Amniotic epithelial cell (primary cell): ENCODE measurements at regions not wholly inside any gene's neighbourhood (a gene's known extent, or its start where the extent isn't known, plus 50 kb on each side); places are given as distances from the start of the nearest gene placed in this dataset.
"Not testable (repeated sequence)": the region's sequence is repeated elsewhere in the genome, so short reads cannot be mapped to it uniquely, and the experiment has no call there.

Experiments used
- DNase-seq: peaks from one replicate; pipeline ENCODE4 v3.0.0-alpha.2; 2010; ENCODE audit warnings: low read depth

DNA sequence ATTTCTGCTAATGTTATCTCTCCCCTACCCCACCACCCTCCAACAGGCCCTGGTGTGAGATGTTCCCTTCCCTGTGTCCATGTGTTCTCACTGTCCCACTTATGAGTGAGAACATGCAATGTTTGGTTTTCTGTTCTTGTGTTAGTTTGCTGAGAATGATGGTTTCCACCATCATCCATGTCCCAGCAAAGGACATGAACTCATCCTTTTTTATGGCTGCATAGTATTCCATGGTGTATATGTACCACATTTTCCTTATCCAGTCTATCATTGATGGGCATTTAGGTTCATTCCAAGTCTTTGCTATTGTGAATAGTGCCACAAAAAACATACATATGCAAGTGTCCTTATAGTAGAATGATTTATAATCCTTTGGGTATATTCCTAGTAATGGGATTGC is 104.5 kb downstream of the ZNF33B start:
- not testable (repeated sequence) for DNase-seq

DNA sequence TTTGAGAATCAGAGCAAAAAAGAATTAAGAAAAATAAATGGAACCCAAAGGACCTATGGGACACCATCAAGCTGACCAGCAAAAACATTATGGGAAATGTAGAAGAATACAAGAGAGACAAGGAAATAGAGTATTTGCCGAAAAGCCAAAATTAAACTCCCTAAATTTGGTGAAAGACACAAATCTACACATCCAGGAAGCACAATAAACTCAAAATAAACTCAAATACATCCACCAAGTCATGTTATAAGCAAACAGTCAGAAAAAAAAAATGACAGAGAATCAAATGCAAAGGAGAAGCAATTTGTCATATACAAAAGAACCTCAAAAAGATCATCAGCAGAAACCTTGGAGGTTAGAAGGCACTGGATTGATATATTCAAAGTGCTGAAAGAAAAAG is 105.4 kb downstream of the ZNF33B start:
- no peak for DNase-seq

DNA sequence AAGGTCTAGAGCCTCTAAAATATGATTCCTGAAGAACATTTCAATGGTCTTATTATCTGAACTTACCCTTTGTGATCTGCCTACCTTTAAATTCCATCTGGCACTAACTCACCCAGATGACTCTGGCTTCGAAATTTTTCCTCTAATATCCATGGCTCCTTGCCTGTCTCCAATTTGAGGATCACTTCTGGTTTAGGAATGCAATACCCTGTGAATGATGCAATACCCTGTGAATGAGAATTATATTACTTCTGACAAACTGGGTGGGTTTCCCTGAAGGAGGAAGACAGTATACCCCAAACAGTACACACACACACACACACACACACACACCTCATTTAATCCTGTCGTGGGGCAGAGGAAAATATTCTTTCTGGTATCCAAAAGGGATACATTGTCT is 115.3 kb downstream of the ZNF33B start:
- no peak for DNase-seq

DNA sequence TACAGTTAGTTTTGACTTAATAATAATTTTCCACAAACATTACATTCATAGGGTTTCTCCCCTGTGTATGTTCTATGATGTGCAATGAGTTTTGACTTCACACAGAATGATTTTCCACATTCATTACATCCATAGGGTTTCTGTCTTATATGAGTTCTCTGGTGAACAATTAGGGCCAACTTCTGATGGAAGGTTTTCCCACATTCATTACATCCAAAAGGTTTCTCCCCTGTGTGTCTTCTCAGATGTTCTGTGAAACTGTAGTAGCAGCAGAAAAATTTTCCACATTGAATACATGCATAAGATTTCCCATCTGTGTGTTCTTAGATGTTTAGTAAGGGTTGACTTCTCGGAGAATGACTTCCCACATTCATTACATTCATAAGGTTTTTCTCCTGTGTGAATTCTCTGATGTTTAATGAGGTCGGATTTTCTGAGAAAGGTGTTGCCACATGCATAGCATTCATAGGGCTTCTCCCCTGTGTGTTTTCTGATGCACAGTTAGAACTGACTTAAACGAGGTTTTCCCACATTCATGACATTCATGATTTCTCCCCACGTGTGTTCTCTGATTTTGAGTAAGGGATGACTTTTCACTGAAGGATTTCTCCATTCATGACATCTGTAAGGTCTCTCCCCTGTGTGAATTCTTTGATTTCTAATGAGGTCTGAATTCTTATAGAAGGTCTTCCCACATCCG is 118.5 kb downstream of the ZNF33B start:
- peak; percentile 10 for DNase-seq

DNA sequence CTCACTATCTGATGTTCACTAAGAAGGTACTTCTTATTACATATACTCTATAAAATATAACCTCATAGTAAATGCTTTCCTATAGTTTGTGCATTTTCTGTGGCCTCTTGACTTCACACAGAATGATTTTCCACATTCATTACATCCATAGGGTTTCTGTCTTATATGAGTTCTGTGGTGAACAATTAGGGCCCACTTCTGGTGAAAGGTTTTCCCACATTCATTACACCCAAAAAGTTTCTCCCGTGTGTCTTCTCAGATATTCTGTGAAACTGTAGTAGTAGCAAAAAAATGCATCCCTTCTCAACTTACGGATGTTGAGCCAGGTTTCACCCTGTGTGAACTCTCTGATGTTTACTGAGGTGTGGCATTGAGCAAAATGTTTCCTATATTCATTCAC is 119.3 kb downstream of the ZNF33B start:
- DNase-seq: no peak

DNA sequence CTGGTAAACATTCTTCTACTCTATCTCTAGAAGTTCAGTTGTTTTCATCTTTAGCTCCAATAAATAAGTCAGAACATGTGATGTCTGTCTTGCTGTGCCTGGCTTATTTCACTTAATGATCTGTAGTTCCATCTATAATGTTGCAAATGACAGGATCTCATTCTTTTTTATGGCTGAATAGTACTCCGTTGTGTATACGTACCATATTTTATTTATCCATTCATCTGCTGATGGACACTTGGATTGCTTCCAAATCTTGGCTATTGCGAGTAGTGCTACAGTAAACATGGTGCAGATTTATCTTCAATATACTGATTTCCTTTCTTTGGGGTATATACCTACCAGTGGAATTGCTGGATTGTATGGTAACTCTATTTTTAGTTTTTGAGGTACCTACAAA is 124.4 kb downstream of the ZNF33B start:
- no peak for DNase-seq

DNA sequence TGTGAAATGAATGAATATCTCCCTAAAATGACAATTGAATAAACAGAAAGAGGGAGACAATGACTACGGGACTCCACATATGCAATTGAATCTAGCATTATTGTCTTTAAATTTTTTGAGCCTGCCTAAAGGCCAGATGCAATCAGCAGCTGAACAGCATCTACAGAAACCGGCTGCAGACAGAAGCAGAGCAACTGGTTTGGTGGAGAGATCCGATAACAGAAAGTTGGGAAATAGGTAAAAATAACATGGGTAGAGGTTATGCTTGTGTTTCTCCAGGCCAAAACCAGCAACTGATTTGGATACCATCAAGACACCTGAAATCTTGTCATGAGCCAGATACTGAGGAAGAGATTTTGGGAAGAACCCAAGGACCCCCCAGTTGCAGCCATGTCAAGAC is 146.6 kb downstream of the ZNF33B start:
- no peak for DNase-seq

DNA sequence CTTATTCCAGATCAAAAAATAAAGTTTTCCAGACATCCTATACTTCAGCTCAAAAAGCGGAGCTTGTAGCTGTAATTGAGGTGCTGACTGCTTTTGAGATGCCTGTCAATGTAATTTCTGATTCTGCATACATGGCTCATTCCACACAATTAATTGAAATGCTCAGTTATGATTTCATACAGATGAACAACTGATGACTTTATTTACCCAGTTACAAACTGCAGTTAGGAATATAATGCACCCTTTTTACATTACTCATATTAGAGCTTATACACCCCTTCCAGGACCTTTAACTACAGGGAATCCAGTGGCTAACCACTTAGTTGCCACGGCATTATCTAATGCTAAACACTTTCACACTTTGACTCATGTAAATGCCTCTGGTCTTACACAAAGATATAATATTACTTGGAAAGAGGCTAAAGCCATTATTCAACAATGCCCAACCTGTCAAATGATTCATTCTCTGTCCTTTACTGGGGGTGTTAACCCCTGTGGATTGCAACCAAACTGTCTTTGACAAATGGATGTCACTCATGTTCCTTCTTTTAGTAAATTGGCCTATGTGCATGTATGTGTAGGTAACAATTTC is 147.3 kb downstream of the ZNF33B start:
- no peak for DNase-seq

DNA sequence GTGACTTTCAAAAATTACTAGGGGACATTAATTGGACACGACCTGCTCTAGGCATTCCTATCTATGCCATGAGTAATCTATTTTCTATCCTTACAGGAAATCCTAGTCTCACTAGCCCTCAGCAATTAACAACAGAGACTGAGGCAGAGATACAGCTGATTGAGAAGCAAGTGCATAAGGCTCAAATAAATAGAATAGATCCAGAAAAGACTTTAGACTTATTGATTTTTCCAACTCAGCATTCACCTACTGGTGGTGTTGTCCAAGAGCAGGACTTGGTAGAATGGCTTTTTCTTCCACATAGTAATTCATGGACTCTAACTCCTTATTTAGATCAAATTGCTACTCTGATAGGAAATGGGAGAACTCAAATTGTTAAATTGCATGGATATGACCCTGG is 148.0 kb downstream of the ZNF33B start:
- no peak for DNase-seq

DNA sequence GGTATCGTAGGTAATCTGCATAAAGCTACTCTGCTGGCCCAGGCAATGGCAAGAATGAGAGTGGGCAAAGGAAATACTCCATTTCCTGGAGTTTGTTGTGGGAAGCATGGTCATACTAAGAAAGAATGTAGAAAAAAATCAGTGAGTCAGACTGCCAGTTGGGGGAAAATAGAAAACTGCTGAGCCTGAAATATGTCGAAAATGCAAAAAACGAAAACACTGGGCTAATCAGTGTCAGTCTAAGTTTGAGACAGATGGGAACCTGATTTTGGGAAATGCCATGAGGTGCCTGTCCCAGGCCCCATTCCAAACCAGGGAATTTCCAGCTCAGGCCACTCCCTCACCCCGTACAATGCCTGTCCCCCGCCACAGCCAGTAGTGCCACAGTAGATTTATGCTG is 150.0 kb downstream of the ZNF33B start:
- DNase-seq: no peak

DNA sequence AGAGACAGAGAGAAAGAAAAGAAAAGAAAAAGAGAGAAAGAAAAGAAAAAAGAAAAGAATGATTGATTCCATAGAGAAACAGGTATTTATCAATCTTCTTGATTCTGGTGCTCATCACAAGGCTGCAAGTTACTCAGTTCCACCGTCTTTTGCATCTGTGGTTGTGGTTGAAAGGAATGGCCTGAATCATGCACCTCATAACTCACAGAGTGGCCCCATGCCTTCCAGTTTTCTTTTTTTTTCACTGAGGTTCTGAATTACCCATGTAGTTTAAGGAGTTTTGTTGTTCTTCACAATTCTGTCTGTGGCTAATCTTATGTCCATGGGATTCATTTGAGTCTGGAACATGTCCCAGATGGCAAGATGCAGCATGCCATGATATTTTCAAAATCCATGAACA is 156.0 kb downstream of the ZNF33B start:
- no peak for DNase-seq

DNA sequence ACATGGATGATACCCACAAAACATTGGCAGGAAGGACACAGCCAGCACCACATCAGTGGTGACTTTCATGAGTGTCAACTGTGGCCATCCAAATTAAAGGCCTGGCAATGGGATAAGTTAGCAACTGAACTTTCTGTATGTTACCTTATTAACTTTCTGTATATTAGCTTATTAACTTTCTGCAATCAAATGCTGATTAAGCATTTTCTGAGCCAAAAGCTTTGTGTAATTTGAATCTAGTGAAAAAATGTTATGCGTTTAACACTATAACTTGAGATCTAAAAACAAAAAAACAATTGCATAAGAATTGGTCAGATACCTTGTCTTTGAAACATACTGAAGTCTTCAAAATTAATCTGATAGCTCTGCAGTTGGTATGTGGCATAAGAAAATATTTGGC is 159.3 kb downstream of the ZNF33B start:
- no peak for DNase-seq

DNA sequence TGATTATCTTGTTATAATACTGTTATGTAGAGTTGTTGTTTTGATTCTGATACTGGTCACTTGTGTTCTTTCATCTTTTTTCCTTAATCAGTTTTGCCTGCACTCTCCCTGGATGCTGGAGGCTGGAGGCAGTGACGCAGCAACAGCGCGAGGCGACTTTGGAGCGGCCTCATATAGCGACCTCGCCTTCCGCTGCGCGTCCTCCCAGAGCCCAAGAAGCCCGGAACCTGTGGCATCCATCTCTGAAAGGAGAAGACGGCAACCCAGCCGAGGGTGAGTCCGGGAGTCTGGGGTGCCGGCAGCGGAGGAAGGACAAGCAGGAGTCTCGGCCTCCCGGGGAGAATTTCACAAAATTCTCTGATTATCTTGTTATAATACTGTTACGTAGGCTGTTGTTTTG is 161.2 kb downstream of the ZNF33B start:
- no peak for DNase-seq

DNA sequence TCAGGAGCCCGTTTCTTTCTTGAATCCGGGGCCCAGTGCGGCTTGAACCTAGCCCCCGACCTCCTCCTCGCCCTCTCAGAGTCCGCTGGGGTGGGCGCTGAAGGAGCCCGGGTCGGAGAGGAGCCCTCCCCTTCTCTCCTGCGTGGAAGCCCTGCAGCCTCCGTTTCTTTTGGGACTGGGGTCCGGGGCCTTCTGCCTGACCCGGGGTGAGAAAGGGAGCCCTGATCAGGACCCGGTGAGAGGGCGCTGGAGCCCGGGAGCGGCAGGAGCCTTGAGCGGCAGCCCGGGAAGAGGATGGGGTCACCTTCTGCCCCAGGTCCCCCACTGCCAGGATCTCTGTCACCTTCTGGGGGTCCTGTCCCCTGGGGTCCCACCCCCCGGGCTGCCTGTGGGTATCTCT is 162.3 kb downstream of the ZNF33B start:
- DNase-seq: no peak

DNA sequence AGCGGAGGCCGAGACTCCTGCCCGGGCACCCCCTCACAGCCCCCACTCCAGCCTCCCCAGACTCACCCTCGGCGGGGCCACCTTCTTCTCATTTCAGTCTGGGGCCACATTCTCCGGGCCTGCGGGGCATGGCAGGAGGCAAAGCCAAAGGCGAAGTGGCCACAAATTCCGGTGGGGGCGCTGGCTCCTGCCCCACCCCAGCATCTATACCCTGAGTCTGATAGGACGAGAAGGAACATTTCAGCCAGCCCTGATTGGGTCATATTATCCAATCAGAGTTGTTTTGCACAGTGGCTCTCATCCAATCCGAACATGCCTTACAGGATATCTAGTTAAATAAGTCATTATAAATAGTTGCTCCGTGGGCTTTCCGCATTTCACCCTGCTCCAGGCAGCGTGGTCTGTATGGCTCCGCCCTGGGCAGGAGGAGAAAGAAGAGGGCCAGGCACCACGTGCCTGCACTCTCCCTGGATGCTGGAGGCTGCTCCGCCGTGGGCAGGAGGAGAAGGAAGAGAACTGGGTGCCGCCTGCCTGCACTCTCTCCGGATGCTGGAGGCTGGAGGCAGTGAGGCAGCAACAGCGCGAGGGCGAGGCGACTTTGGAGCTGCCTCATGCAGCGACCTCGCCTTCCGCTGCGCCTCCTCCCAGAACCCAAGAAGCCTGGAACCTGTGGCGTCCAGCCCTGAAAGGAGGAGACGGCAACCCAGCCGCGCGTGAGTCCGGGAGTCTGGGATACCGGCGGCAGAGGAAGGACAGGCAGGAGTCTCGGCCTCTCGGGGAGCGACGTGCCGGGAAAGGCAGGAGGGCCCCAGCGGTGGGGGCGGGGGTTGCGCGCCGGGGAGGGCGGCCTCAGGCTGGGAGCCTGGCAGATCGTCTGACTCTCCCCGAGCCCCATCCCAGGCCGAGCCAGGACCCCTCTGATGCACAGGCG is 162.9 kb downstream of the ZNF33B start:
- no peak for DNase-seq

DNA sequence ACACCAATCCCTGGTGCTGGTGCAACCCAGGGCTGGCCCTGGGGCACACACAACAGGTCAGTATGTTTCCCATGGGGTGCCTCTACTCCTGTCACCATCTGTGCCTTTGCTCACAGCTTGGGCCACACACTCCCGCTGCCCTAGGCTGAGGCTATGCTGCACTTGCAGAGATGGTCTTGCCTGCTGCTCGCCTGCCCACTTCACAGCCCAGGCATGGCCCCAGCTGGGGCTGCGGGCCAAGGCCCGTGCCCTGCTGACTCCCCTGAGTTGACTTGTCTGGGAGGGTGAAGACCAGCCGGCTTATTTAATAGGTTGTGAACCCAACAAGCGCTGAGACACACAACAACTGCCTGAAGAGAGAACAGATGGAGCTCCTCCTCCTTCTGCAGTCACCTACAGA is 184.1 kb downstream of the ZNF33B start:
- no peak for DNase-seq

DNA sequence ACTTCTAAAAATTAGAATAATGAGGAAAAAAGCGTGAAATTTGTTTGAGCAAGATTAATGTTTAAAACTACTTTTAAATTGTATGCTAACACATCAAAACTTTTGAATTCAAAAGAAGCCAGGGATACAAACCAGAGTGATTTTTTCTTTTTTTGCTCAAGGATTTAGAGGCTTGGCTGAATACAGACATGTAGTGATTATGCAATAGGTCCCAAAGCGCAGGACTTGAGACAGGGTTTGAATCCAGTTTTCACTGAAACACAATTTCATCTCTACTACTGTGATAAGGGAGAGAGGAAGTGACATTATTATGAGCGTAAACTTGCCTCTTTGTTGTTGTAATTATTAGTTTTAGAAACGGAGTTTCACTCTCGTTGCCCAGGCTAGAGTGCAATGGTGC is 207.3 kb downstream of the ZNF33B start:
- DNase-seq: no peak

DNA sequence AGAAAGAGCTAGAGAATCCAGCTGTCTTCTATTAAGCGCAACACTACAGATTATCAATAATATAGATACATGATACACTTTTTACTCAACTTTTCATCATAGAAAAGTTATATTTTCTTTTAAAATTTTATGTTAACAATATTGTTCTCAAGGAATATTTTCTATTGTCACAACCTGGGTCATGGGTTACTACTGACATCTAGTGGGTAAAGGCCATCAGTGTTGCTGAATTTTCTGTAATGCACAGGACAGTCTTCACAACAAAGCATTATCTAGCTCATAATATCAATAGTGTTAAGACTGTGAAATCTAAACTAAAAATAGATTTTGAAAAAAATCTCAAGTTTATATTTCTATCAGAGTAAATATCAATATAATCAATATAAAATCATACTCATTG is 209.8 kb downstream of the ZNF33B start:
- DNase-seq: no peak

DNA sequence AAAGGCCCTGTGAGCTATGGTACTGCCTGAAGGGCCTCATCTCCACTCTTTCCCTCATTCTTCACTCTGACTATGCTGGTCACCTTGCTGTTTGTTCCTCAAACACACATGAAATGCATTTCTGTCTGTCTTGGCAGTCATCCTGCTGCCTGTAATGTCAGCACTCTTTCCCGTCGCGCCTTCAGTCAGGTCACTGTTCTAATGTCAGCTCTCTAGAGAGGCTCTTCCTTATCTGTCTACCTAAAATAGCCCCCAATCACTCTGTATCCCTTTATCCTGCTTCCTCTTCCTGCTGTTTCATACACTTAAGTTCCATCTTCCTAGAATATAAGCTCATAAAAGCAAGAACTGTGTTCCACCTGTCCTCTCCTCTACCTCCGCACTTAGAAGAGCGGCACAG is 215.5 kb downstream of the ZNF33B start:
- no peak for DNase-seq

DNA sequence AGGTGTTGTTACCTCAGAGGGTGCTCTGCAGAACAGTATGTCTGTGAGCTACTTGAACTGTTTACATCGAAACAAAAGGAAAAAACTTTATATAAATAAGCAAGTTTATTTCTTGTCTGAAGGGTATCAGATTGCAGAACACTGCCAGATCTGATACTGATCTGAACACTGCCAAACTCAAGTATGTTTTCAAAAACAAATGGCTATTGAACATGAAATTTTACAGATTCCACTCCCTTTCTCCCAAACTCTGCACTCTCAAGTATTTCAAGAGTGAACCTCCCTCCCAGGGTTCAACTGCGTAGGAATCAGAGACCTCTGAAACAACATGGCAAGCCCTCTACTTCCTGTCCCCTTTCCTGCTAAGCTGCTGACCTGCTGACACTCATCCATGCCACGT is 216.6 kb downstream of the ZNF33B start:
- no peak for DNase-seq

DNA sequence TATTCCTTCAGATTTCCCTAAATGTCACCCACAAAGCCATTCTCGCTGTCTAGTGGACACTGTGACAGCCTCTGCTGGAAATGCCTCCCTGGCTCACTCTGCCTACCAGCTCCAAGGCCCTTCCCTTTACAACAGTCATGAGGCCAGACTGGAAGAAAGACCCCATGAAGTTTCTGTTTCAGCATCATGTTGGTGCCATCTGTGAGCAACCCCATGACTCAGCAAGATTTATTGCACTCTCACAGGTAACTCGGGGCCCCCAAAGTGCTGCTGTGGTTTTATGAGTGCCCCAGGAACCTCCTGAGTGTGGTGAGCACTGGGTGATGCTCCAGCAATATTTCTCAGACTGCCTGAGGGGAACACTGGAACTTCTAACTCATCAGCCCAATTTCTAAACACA is 218.6 kb downstream of the ZNF33B start:
- no peak for DNase-seq

DNA sequence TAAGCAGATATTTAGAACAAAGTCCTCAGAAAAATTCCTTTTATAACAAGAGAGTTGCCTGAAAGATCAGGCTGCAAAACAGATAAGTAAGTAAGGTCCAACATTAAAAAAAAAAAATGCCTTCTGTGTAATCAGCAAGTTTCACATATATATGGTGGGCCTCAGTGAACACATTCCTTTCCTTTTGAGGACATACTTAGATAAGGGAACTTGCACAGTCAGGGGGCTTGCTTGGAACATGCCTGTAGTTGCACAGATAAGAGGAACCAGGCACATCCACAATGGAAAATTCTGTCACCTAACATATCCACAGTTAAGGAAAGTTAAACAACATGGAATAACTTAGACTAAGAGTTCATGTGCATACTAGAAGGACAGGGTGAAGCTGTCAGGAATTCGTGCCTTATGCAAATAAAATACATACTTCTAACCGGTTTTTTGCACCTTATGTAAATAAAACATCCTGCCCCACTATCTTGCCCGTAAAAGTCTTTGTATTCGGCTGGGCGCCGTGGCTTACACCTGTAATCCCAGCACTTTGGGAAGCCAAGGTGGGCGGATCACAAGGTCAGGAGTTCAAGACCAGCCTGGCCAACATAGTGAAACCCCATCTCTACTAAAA is 257.3 kb downstream of the ZNF33B start:
- DNase-seq: no peak
